ENCODE measurements at regions not wholly inside any gene's neighbourhood (a gene's known extent, or its start where the extent isn't known, plus 50 kb on each side); places are given as distances from the start of the nearest gene placed in this dataset.

GRCh38 chr13:68030152-68030809 lies 800.1 kb upstream of the PCDH9 start:
- DNase-seq (ENCODE audit: low spot score), result no peak

- DNase-seq (ENCODE audit: low spot score), result no peak
Observed at GRCh38 chr13:68028701-68029100, 798.6 kb upstream of the PCDH9 start.

GRCh38 chr13:68027306-68027705 lies 797.2 kb upstream of the PCDH9 start:
- DNase-seq (ENCODE audit: low spot score), result no peak

GRCh38 chr13:68026077-68026476 lies 795.9 kb upstream of the PCDH9 start:
- DNase-seq (ENCODE audit: low spot score), result no peak

- DNase-seq (ENCODE audit: low spot score), result no peak
Observed at GRCh38 chr13:68025604-68026003, 795.5 kb upstream of the PCDH9 start.

GRCh38 chr13:68023838-68024581 lies 793.9 kb upstream of the PCDH9 start:
- DNase-seq (ENCODE audit: low spot score), result no peak

GRCh38 chr13:68019901-68020300 lies 789.8 kb upstream of the PCDH9 start:
- DNase-seq (ENCODE audit: low spot score), result no peak

- DNase-seq (ENCODE audit: low spot score), result no peak
Observed at GRCh38 chr13:68009546-68009945, 779.4 kb upstream of the PCDH9 start.

- DNase-seq (ENCODE audit: low spot score), result no peak
Observed at GRCh38 chr13:68007576-68007975, 777.4 kb upstream of the PCDH9 start.

GRCh38 chr13:67996101-67996500 lies 766.0 kb upstream of the PCDH9 start:
- DNase-seq (ENCODE audit: low spot score), result no peak

- no peak for DNase-seq (ENCODE audit: low spot score)
Observed at GRCh38 chr13:67990868-67991267, 760.7 kb upstream of the PCDH9 start.

GRCh38 chr13:67986234-67986633 lies 756.1 kb upstream of the PCDH9 start:
- no peak for DNase-seq (ENCODE audit: low spot score)

- DNase-seq (ENCODE audit: low spot score), result no peak
Observed at GRCh38 chr13:67977066-67977465, 746.9 kb upstream of the PCDH9 start.

GRCh38 chr13:67971291-67971690 lies 741.2 kb upstream of the PCDH9 start:
- DNase-seq (ENCODE audit: low spot score), result no peak

GRCh38 chr13:67967031-67967430 lies 736.9 kb upstream of the PCDH9 start:
- no peak for DNase-seq (ENCODE audit: low spot score)

- DNase-seq (ENCODE audit: low spot score), result no peak
Observed at GRCh38 chr13:67966065-67966464, 735.9 kb upstream of the PCDH9 start.

- DNase-seq (ENCODE audit: low spot score), result no peak
Observed at GRCh38 chr13:67964986-67965385, 734.9 kb upstream of the PCDH9 start.

GRCh38 chr13:67964091-67964490 lies 734.0 kb upstream of the PCDH9 start:
- no peak for DNase-seq (ENCODE audit: low spot score)

- DNase-seq (ENCODE audit: low spot score), result no peak
Observed at GRCh38 chr13:67961331-67961730, 731.2 kb upstream of the PCDH9 start.

GRCh38 chr13:67951431-67951830 lies 721.3 kb upstream of the PCDH9 start:
- DNase-seq (ENCODE audit: low spot score), result no peak

- no peak for DNase-seq (ENCODE audit: low spot score)
Observed at GRCh38 chr13:67950603-67951002, 720.5 kb upstream of the PCDH9 start.

- DNase-seq (ENCODE audit: low spot score), result no peak
Observed at GRCh38 chr13:67946131-67946530, 716.0 kb upstream of the PCDH9 start.

- DNase-seq (ENCODE audit: low spot score), result no peak
Observed at GRCh38 chr13:67943116-67943515, 713.0 kb upstream of the PCDH9 start.

- no peak for DNase-seq (ENCODE audit: low spot score)
Observed at GRCh38 chr13:67935626-67936025, 705.5 kb upstream of the PCDH9 start.
